ENCODE measurements at regions not wholly inside any gene's neighbourhood (a gene's known extent, or its start where the extent isn't known, plus 50 kb on each side); places are given as distances from the start of the nearest gene placed in this dataset.

DNA sequence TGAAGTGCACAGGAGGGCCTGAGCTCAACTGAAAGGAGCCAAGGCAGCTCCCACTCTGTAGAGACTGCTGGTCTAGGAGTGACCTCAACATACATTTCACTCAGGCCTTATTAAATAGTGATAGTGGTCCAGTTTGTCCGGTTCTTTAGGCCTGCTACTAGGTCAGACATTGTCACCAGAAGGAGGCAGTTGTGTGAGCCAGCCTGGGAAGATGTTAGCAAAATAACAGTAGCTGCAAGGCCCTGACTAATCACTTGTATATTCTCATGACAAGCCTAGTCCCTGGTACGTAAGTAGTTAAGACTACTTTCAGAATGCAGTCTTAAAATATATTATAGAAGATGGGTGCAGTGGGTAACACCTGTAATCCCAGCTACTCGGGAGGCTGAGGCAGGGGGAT, 264.0 kb upstream of the CAMK1G start:
- Histone ChIP-seq H3K9me2 (replicated peaks; ENCODE audit: insufficient read depth, low read length) (no peaks in the 10 kb centered on the region), H3K9ac (ENCODE audit: low read length) (no peak overlapping the region), H4K20me1 (ENCODE audit: low read depth, low read length) (no peaks in the 10 kb centered on the region), H3K9me3 (ENCODE audit: insufficient read depth, low read length) (no peaks in the 10 kb centered on the region), H3K36me3 (ENCODE audit: low read length) (no peaks in the 10 kb centered on the region), H3F3A (ENCODE audit: insufficient read depth) (no peaks in the 10 kb centered on the region), H3K79me2 (ENCODE audit: insufficient read depth, low read length) (no peaks in the 10 kb centered on the region), H2AFZ (ENCODE audit: low read depth, low read length, severe bottlenecking) (no peak overlapping the region), H3K4me3 (ENCODE audit: insufficient read depth, low read length, poor library complexity, severe bottlenecking) (no peak overlapping the region), H3K27me3 (ENCODE audit: low read length) (no peaks in the 10 kb centered on the region), H3K4me2 (ENCODE audit: low read depth, low read length, poor library complexity, severe bottlenecking) (no peak overlapping the region), H3K27ac (ENCODE audit: low read depth, low read length) (no peak overlapping the region)
- TF ChIP-seq EZH2phosphoT487 (conservative IDR thresholded peaks at IDR 0.05; ENCODE audit: low read length) = no peak
- TF ChIP-seq, protein P1, sequence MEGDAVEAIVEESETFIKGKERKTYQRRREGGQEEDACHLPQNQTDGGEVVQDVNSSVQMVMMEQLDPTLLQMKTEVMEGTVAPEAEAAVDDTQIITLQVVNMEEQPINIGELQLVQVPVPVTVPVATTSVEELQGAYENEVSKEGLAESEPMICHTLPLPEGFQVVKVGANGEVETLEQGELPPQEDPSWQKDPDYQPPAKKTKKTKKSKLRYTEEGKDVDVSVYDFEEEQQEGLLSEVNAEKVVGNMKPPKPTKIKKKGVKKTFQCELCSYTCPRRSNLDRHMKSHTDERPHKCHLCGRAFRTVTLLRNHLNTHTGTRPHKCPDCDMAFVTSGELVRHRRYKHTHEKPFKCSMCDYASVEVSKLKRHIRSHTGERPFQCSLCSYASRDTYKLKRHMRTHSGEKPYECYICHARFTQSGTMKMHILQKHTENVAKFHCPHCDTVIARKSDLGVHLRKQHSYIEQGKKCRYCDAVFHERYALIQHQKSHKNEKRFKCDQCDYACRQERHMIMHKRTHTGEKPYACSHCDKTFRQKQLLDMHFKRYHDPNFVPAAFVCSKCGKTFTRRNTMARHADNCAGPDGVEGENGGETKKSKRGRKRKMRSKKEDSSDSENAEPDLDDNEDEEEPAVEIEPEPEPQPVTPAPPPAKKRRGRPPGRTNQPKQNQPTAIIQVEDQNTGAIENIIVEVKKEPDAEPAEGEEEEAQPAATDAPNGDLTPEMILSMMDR (IDR thresholded peaks at IDR 0.05; ENCODE audit: insufficient read depth, low read length, poor library complexity, severe bottlenecking) = no peak

DNA sequence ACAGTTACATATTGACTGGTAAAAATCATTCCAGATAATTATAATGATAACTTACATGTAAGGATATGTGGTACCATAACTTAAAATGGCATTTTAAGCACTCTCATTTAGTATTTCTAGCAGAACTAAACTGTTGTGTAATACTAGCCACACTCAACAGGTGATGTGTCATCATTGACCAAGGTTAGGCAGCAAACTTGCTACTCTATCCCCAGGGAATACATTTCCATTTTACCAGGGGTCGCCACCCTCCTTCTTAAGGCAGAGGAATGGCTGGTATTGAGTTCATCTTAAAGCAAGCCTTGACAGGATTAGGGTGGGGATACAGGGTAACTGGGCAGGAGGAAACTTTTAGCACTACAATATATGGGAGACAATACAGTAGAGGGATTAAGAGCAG, 259.8 kb upstream of the CAMK1G start:
- H3F3A ChIP-seq (ENCODE audit: insufficient read depth) = no peaks in the 10 kb centered on the region
- 0 out of 2 replicates have a peak, but pooled peaks cover 3% of the 10 kb centered on the region for H3K27me3 ChIP-seq (ENCODE audit: low read length)
- TF ChIP-seq, protein P1 (IDR thresholded peaks at IDR 0.05; ENCODE audit: insufficient read depth, low read length, poor library complexity, severe bottlenecking) = no peak
- TF ChIP-seq EZH2phosphoT487 (conservative IDR thresholded peaks at IDR 0.05; ENCODE audit: low read length) = no peak
- no peaks in the 10 kb centered on the region for H3K36me3 ChIP-seq (ENCODE audit: low read length)
- no peak overlapping the region for H3K4me3 ChIP-seq (ENCODE audit: insufficient read depth, low read length, poor library complexity, severe bottlenecking)
- H2AFZ ChIP-seq (ENCODE audit: low read depth, low read length, severe bottlenecking) = no peak overlapping the region
- H3K27ac ChIP-seq (ENCODE audit: low read depth, low read length) = no peak overlapping the region
- no peaks in the 10 kb centered on the region for H3K9me3 ChIP-seq (ENCODE audit: insufficient read depth, low read length)
- no peak overlapping the region for H3K4me2 ChIP-seq (ENCODE audit: low read depth, low read length, poor library complexity, severe bottlenecking)
- no peak overlapping the region for H3K9ac ChIP-seq (ENCODE audit: low read length)
- no peaks in the 10 kb centered on the region for H3K79me2 ChIP-seq (ENCODE audit: insufficient read depth, low read length)
- H3K9me2 ChIP-seq (replicated peaks; ENCODE audit: insufficient read depth, low read length) = no peaks in the 10 kb centered on the region
- no peaks in the 10 kb centered on the region for H4K20me1 ChIP-seq (ENCODE audit: low read depth, low read length)

GRCh38 chr1:209324901-209325871, 258.3 kb upstream of the CAMK1G start:
- Histone ChIP-seq H3K9me3 (ENCODE audit: insufficient read depth, low read length) (no peaks in the 10 kb centered on the region), H3K9ac (ENCODE audit: low read length) (no peak overlapping the region), H2AFZ (ENCODE audit: low read depth, low read length, severe bottlenecking) (no peak overlapping the region), H4K20me1 (ENCODE audit: low read depth, low read length) (no peaks in the 10 kb centered on the region), H3K36me3 (ENCODE audit: low read length) (no peaks in the 10 kb centered on the region), H3K27me3 (ENCODE audit: low read length) (0 out of 2 replicates have a peak, but pooled peaks cover 3% of the 10 kb centered on the region), H3K9me2 (replicated peaks; ENCODE audit: insufficient read depth, low read length) (no peaks in the 10 kb centered on the region), H3K79me2 (ENCODE audit: insufficient read depth, low read length) (no peaks in the 10 kb centered on the region), H3K27ac (ENCODE audit: low read depth, low read length) (no peak overlapping the region), H3K4me3 (ENCODE audit: insufficient read depth, low read length, poor library complexity, severe bottlenecking) (no peak overlapping the region), H3F3A (ENCODE audit: insufficient read depth) (no peaks in the 10 kb centered on the region), H3K4me2 (ENCODE audit: low read depth, low read length, poor library complexity, severe bottlenecking) (no peak overlapping the region)
- no peak for TF ChIP-seq EZH2phosphoT487 (conservative IDR thresholded peaks at IDR 0.05; ENCODE audit: low read length)
- TF ChIP-seq, protein P1 (IDR thresholded peaks at IDR 0.05; ENCODE audit: insufficient read depth, low read length, poor library complexity, severe bottlenecking) = no peak

Measured in SU-DHL-6 (cell line).